ENCODE measurements at regions not wholly inside any gene's neighbourhood (a gene's known extent, or its start where the extent isn't known, plus 50 kb on each side); places are given as distances from the start of the nearest gene placed in this dataset.

- TF ChIP-seq GATA2 (IDR thresholded peaks at IDR 0.05; ENCODE audit: low read depth, low read length) (no peak), GATA3 (IDR thresholded peaks at IDR 0.05; ENCODE audit: low read depth, low read length) (no peak)
Observed at GRCh38 chr6:74925683-74926082, 280.2 kb downstream of the COL12A1 start.

All from SH-SY5Y (cell line).